GM21576 (cell line): ENCODE measurements at regions not wholly inside any gene's neighbourhood (a gene's known extent, or its start where the extent isn't known, plus 50 kb on each side); places are given as distances from the start of the nearest gene placed in this dataset.

Source experiments
- ATAC-seq: cut with Tn5 transposase; IDR thresholded peaks from one replicate; pipeline ENCODE4 v1.9.1; 2021; ENCODE audit warnings: mild to moderate bottlenecking, moderate library complexity; ENCODE audit not compliant: unreplicated experiment

GRCh38 chr6:165883851-165884640 is 221.0 kb upstream of the PDE10A start:
- no peak for ATAC-seq

GRCh38 chr6:165881806-165882205 is 218.8 kb upstream of the PDE10A start:
- ATAC-seq, result no peak

GRCh38 chr6:165880686-165881085 is 217.6 kb upstream of the PDE10A start:
- no peak for ATAC-seq

- ATAC-seq, result no peak
These were observed 214.7 kb upstream of the PDE10A start for GRCh38 chr6:165877773-165878172.

GRCh38 chr6:165877192-165877591 is 214.2 kb upstream of the PDE10A start:
- ATAC-seq, result no peak

GRCh38 chr6:165876588-165876987 is 213.5 kb upstream of the PDE10A start:
- ATAC-seq, result no peak

- ATAC-seq, result no peak
These were observed 212.9 kb upstream of the PDE10A start for GRCh38 chr6:165875946-165876345.

GRCh38 chr6:165873976-165874375 is 210.9 kb upstream of the PDE10A start:
- ATAC-seq, result no peak

GRCh38 chr6:165872811-165873210 is 209.8 kb upstream of the PDE10A start:
- no peak for ATAC-seq

- ATAC-seq, result no peak
These were observed 209.3 kb upstream of the PDE10A start for GRCh38 chr6:165872311-165872710.

- no peak for ATAC-seq
These were observed 208.5 kb upstream of the PDE10A start for GRCh38 chr6:165871571-165871970.

- no peak for ATAC-seq
These were observed 206.5 kb upstream of the PDE10A start for GRCh38 chr6:165869526-165869925.

GRCh38 chr6:165864925-165865324 is 201.9 kb upstream of the PDE10A start:
- no peak for ATAC-seq

GRCh38 chr6:165864218-165864617 is 201.2 kb upstream of the PDE10A start:
- ATAC-seq, result no peak

GRCh38 chr6:165863801-165864200 is 200.8 kb upstream of the PDE10A start:
- ATAC-seq, result no peak

- ATAC-seq, result no peak
These were observed 199.8 kb upstream of the PDE10A start for GRCh38 chr6:165862813-165863212.

- ATAC-seq, result no peak
These were observed 198.2 kb upstream of the PDE10A start for GRCh38 chr6:165861226-165861625.

GRCh38 chr6:165858586-165858985 is 195.5 kb upstream of the PDE10A start:
- ATAC-seq, result no peak

- no peak for ATAC-seq
These were observed 192.8 kb upstream of the PDE10A start for GRCh38 chr6:165855856-165856255.

GRCh38 chr6:165854863-165855593 is 192.0 kb upstream of the PDE10A start:
- no peak for ATAC-seq

GRCh38 chr6:165854061-165854862 is 191.2 kb upstream of the PDE10A start:
- ATAC-seq, result no peak
